Mucosa of descending colon (tissue), 3 donors: ENCODE measurements at regions not wholly inside any gene's neighbourhood (a gene's known extent, or its start where the extent isn't known, plus 50 kb on each side); places are given as distances from the start of the nearest gene placed in this dataset.
"Not testable (repeated sequence)": the region's sequence is repeated elsewhere in the genome, so short reads cannot be mapped to it uniquely, and the experiment has no call there.

Experiments
- ATAC-seq: fragments of 200-7000 bp; cut with Tn5 transposase; one replicate; pipeline ENCODE4 v1.9.1; 2020; ENCODE audit warnings: mild to moderate bottlenecking, moderate library complexity
- DNase-seq, 3 donors: peaks; one replicate each; pipeline ENCODE4 v3.0.0-alpha.2; 2020
- H3K36me3 ChIP-seq: fragments of 200-600 bp; one replicate; pipeline ENCODE4 v1.8.0; 2021; ENCODE audit warnings: low read depth, mild to moderate bottlenecking
- H3K4me1 ChIP-seq: fragments of 200-600 bp; one replicate; pipeline ENCODE4 v1.8.0; 2021; ENCODE audit warnings: low read depth, mild to moderate bottlenecking
- H3K4me3 ChIP-seq: fragments of 200-600 bp; one replicate; pipeline ENCODE4 v1.8.0; 2021; ENCODE audit warnings: mild to moderate bottlenecking
- H3K9me3 ChIP-seq: fragments of 200-600 bp; one replicate; pipeline ENCODE4 v1.8.0; 2021; ENCODE audit warnings: mild to moderate bottlenecking
- intact Hi-C, 2 donors: fragments of 100-400 bp; cut with DNase I in 1 of 2; cut with micrococcal nuclease in 1 of 2; formaldehyde crosslinking; loops; one replicate each; pipeline versions ENCODE4 v1.11.0 to v1.11.1; 2022; cut with DNase I, micrococcal nuclease
- TF ChIP-seq, protein P1 (sequence below): fragments of 200-600 bp; IDR thresholded peaks from one replicate; pipeline ENCODE4 v1.8.0; 2022; ENCODE audit warnings: antibody characterized with exemption, mild to moderate bottlenecking
- donor health status: DM: no; HTN: no; CAD: no; lungs with moderate emphysema.
- donor health status: DM: no; HTN: no; CAD: no.
- donor health status: DM: no; HTN: yes; CAD: no.

DNA sequence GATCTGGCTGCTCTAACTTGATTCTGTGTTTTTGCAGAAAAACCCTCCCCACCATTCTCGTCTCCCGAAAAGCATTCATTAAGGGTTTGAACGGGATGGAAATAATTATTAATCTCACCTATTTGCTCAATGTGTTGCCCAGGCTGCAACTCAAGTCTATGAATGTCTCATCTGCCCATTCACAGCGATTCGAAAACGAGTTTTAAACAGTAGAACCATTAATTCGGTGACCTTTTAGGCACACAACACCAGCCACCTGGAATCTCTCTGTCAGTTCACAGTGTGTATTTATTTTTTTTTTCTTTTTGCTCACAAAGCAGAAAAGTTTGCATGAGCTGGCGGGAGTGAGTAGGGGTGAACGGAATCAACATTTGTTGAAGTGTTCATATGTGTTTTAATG, 764.7 kb upstream of the TPTE start:
- TF ChIP-seq, protein P1, sequence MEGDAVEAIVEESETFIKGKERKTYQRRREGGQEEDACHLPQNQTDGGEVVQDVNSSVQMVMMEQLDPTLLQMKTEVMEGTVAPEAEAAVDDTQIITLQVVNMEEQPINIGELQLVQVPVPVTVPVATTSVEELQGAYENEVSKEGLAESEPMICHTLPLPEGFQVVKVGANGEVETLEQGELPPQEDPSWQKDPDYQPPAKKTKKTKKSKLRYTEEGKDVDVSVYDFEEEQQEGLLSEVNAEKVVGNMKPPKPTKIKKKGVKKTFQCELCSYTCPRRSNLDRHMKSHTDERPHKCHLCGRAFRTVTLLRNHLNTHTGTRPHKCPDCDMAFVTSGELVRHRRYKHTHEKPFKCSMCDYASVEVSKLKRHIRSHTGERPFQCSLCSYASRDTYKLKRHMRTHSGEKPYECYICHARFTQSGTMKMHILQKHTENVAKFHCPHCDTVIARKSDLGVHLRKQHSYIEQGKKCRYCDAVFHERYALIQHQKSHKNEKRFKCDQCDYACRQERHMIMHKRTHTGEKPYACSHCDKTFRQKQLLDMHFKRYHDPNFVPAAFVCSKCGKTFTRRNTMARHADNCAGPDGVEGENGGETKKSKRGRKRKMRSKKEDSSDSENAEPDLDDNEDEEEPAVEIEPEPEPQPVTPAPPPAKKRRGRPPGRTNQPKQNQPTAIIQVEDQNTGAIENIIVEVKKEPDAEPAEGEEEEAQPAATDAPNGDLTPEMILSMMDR = no peak
- intact Hi-C loops = no loop called here
- Histone ChIP-seq H3K4me3 (no peak overlapping the region), H3K9me3 (peaks cover 89% of the 10 kb centered on the region), H3K4me1 (no peaks in the 10 kb centered on the region), H3K36me3 (no peaks in the 10 kb centered on the region)
- ATAC-seq (no peak), DNase-seq (no peak)

DNA sequence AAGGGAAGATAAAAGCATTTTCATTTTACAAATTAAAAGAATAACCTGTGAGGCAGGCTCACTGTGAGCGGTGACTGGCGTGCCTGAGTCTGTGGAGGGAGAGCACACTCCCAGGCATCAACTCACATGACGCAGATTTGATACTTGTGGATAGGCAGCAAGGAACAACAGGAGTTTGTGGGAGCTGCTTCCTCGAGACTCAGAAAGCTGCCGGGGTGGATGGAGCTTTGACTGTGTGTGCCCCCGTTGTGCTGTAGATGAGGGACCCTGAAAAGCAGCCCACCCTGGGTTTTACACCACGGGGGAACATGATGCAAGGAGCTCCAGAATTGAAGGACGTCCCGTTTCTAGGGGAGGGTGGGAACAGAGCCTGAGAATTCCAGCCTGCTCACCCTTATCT, 764.3 kb upstream of the TPTE start:
- H3K9me3 ChIP-seq = peaks cover 92% of the 10 kb centered on the region
- H3K36me3 ChIP-seq, ATAC-seq, H3K4me1 ChIP-seq, DNase-seq, H3K4me3 ChIP-seq, intact Hi-C loops: not testable (repeated sequence)

DNA sequence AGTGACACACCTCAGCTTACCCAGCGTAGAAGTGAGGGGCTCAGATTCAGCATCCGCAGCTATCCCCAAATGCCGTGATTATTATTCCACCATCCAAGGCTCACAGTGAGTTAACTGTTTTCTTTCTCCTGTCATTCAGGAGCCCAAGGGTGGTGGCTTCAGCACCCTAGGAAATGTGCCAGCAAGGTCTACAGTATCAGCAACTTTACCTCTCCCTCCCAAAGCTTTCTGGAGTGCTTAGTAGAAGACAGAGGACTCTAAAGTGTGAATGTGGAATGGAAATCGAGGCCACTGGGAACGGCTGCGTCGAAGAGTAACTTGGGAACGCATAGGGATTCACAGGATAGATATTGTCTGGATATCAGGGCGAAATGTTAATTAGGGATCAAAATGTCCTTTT, 763.8 kb upstream of the TPTE start:
- H3K36me3 ChIP-seq, H3K4me3 ChIP-seq, H3K4me1 ChIP-seq, DNase-seq, ATAC-seq, intact Hi-C loops: not testable (repeated sequence)
- H3K9me3 ChIP-seq = peaks cover 92% of the 10 kb centered on the region

DNA sequence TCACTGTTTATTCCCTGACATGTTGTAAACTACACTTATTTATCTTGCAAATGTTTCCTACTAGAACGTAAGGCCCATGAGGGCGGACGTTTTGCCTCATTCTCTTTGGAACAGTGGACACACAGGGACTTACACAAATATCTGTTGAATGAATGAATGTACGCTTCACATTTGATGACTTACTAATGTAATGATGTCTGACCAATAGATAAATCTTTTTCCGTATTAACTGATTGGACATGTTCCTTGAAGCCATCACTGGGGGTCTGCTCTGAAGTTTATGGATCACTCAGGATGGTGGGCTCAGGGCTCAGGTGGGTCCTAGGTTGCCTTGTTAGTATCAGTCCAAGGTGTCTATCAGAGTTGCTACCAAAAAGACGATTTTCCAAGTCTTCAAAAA, 763.2 kb upstream of the TPTE start:
- peaks cover 92% of the 10 kb centered on the region for H3K9me3 ChIP-seq
- DNase-seq = no peak
- no peaks in the 10 kb centered on the region for H3K36me3 ChIP-seq
- ATAC-seq = no peak
- no peaks in the 10 kb centered on the region for H3K4me1 ChIP-seq
- TF ChIP-seq, protein P1 = no peak
- no peak overlapping the region for H3K4me3 ChIP-seq
- intact Hi-C loops = no loop called here

DNA sequence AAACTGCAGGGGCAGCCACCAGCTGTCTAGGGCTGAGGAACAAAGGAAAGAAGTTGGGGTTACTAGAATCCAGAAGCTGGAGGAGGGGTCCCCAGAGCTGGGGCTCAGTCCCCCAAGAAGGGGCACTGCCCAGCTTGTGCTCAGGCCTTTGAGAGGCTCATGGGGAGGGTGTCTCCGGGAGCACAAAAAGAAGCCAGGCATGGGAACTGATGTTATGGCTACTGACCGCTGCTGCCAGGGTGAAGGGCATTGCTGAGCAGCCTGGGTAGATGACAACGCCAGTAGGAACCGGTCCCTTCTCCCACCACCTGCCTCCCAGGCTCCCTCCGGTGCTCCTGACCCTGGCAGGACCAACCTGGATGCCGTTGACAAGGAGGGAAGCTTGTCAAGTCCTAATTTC, 762.5 kb upstream of the TPTE start:
- H3K9me3 ChIP-seq = peaks cover 92% of the 10 kb centered on the region
- no peak overlapping the region for H3K4me3 ChIP-seq
- H3K4me1 ChIP-seq = no peaks in the 10 kb centered on the region
- DNase-seq (no peak), ATAC-seq (no peak)
- TF ChIP-seq, protein P1 = no peak
- intact Hi-C loops = no loop called here
- H3K36me3 ChIP-seq = no peaks in the 10 kb centered on the region

DNA sequence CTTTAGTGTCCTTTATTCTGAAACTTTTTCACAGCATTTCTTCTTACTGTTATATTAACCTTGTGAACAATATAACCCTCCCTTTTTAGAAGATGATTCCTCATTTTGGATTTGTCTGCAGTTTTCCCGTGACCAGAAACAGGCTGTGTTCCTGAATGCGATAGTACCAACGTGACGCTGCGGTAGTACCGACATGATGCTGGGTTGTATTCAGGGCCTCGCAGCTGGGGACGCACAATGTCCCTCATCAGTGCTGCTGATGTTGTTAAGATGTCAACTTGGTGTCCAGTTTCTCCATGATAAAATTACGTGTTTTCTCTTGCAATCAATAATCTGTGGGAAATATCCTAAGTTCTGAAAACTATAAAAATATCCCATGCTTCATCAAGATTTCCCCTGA, 761.4 kb upstream of the TPTE start:
- Histone ChIP-seq H3K4me1 (no peaks in the 10 kb centered on the region), H3K9me3 (peaks cover 92% of the 10 kb centered on the region), H3K4me3 (no peak overlapping the region), H3K36me3 (no peaks in the 10 kb centered on the region)
- ATAC-seq = no peak
- DNase-seq = no peak
- TF ChIP-seq, protein P1 = no peak
- intact Hi-C loops = no loop called here

DNA sequence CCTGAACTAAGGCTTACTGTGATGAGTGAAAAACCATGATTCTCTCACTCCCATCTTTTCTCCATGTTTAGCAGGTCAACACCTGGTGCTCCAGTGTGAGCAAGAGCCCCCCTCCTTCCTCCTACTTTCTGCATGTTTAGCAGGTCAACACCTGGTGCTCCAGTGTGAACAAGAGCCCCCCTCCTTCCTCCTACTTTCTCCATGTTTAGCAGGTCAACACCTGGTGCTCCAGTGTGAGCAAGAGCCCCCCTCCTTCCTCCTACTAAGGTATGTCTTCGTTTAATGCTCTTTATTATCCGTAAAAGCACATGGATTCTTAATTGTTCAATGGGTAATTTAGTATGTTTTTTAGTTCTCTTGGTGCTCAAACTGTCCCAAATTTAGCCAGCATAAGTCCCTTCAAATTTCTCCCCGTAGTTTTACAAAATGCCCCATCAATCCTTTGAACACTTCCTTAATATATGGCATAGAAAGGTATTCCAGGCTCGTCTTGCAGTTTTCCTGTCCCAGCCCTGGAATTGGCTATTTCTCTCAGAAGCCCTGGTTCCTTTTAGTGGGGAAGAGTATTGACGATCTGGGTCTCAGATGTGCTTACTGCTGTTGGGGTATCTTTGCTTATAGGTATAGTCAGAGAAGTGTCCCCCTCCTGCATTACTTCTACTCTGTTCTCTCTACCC, 760.8 kb upstream of the TPTE start:
- Histone ChIP-seq H3K4me1 (no peaks in the 10 kb centered on the region), H3K4me3 (no peak overlapping the region), H3K9me3 (peaks cover 91% of the 10 kb centered on the region), H3K36me3 (no peaks in the 10 kb centered on the region)
- TF ChIP-seq, protein P1 = no peak
- intact Hi-C loops = no loop called here
- DNase-seq = no peak
- no peak for ATAC-seq
